Anterior cingulate cortex (tissue), 58 donors: ENCODE measurements at regions not wholly inside any gene's neighbourhood (a gene's known extent, or its start where the extent isn't known, plus 50 kb on each side); places are given as distances from the start of the nearest gene placed in this dataset.

Source experiments
- DNase-seq, 58 donors: peaks; one replicate each; lab custom pipeline; 2025; lab: John Stamatoyannopoulos, UW

- no peak for DNase-seq
These were observed 115.8 kb downstream of the ETNK1 start for GRCh38 chr12:22740656-22741355.

GRCh38 chr12:22743700-22744099 is 118.7 kb downstream of the ETNK1 start:
- no peak for DNase-seq

- no peak for DNase-seq
These were observed 119.2 kb downstream of the ETNK1 start for GRCh38 chr12:22744197-22744596.

- no peak for DNase-seq
These were observed 121.7 kb downstream of the ETNK1 start for GRCh38 chr12:22746720-22747119.

GRCh38 chr12:22755629-22756028 is 130.7 kb downstream of the ETNK1 start:
- DNase-seq = no peak

GRCh38 chr12:22759769-22760674 is 135.1 kb downstream of the ETNK1 start:
- no peak for DNase-seq

- no peak for DNase-seq
These were observed 140.6 kb downstream of the ETNK1 start for GRCh38 chr12:22765421-22766130.

- DNase-seq = no peak
These were observed 142.0 kb downstream of the ETNK1 start for GRCh38 chr12:22766911-22767420.

GRCh38 chr12:22781339-22781738 is 156.4 kb downstream of the ETNK1 start:
- DNase-seq = no peak

GRCh38 chr12:22787557-22787956 is 162.6 kb downstream of the ETNK1 start:
- DNase-seq = no peak

GRCh38 chr12:22788913-22789312 is 163.9 kb downstream of the ETNK1 start:
- no peak for DNase-seq

- DNase-seq = no peak
These were observed 167.2 kb downstream of the ETNK1 start for GRCh38 chr12:22792138-22792537.

- no peak for DNase-seq
These were observed 169.0 kb downstream of the ETNK1 start for GRCh38 chr12:22794017-22794416.

GRCh38 chr12:22796941-22797630 is 172.1 kb downstream of the ETNK1 start:
- DNase-seq = peak in 4 of 58 donors; percentile 6 to 35 (median 22)

- no peak for DNase-seq
These were observed 172.7 kb downstream of the ETNK1 start for GRCh38 chr12:22797701-22798100.

- no peak for DNase-seq
These were observed 173.1 kb downstream of the ETNK1 start for GRCh38 chr12:22798116-22798515.

- DNase-seq = no peak
These were observed 174.5 kb downstream of the ETNK1 start for GRCh38 chr12:22799503-22799902.

- no peak for DNase-seq
These were observed 175.4 kb downstream of the ETNK1 start for GRCh38 chr12:22800332-22800731.

- DNase-seq = no peak
These were observed 178.1 kb downstream of the ETNK1 start for GRCh38 chr12:22802883-22803630.

GRCh38 chr12:22803725-22804124 is 178.8 kb downstream of the ETNK1 start:
- no peak for DNase-seq
